NCI-H510A treated with DMSO at 0.1 percent for 48 hours (cell line): ENCODE measurements at regions not wholly inside any gene's neighbourhood (a gene's known extent, or its start where the extent isn't known, plus 50 kb on each side); places are given as distances from the start of the nearest gene placed in this dataset.

Source experiments
- DNase-seq: peaks from one replicate; lab custom pipeline; 2025; lab: John Stamatoyannopoulos, UW

- DNase-seq: no peak
Observed at GRCh38 chr10:118412932-118413331, 70.8 kb upstream of the FAM204A start.

GRCh38 chr10:118412132-118412760, 70.1 kb upstream of the FAM204A start:
- no peak for DNase-seq

GRCh38 chr10:118409295-118409694, 67.2 kb upstream of the FAM204A start:
- no peak for DNase-seq

- no peak for DNase-seq
Observed at GRCh38 chr10:118408181-118408580, 66.1 kb upstream of the FAM204A start.

GRCh38 chr10:118407777-118408176, 65.7 kb upstream of the FAM204A start:
- DNase-seq: no peak

- no peak for DNase-seq
Observed at GRCh38 chr10:118407026-118407425, 64.9 kb upstream of the FAM204A start.

GRCh38 chr10:118405928-118406327, 63.8 kb upstream of the FAM204A start:
- no peak for DNase-seq

GRCh38 chr10:118403967-118404366, 61.8 kb upstream of the FAM204A start:
- DNase-seq: no peak

- no peak for DNase-seq
Observed at GRCh38 chr10:118401708-118402193, 59.6 kb upstream of the FAM204A start.

- no peak for DNase-seq
Observed at GRCh38 chr10:118397391-118397790, 55.3 kb upstream of the FAM204A start.

- DNase-seq: no peak
Observed at GRCh38 chr10:118395947-118396346, 53.8 kb upstream of the FAM204A start.

- no peak for DNase-seq
Observed at GRCh38 chr10:118394301-118395200, 52.4 kb upstream of the FAM204A start.

- no peak for DNase-seq
Observed at GRCh38 chr10:118392761-118393160, 50.6 kb upstream of the FAM204A start.
